HG02763 (cell line): ENCODE measurements at regions not wholly inside any gene's neighbourhood (a gene's known extent, or its start where the extent isn't known, plus 50 kb on each side); places are given as distances from the start of the nearest gene placed in this dataset.

ENCODE experiments used
- ATAC-seq: cut with Tn5 transposase; IDR thresholded peaks from one replicate; pipeline ENCODE4 v1.9.1; 2021; ENCODE audit warnings: mild to moderate bottlenecking, moderate library complexity; ENCODE audit not compliant: unreplicated experiment

- ATAC-seq = no peak
These were observed 111.3 kb upstream of the FRMD6 start for GRCh38 chr14:51540364-51540763.

DNA sequence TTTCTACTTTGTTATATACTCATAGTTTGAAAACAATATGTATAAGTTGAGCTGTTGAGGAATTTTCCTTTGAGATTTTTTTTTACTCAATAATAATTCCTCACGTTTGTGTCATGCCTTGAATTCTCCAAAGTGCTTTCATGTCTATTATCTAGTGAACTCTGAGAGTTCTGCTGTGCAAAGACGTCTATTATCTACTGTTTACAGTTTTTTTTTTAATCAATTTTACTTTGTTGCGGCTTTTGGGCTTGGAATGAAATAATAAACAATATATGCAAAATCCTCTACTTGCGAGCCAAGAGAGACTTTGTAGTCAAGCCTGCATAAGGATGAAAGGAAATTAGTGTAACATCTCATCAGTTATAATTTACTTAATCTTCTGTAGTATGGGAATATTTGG lies 107.2 kb upstream of the FRMD6 start:
- ATAC-seq = no peak

- ATAC-seq = no peak
These were observed 106.8 kb upstream of the FRMD6 start for GRCh38 chr14:51544901-51545300.

DNA sequence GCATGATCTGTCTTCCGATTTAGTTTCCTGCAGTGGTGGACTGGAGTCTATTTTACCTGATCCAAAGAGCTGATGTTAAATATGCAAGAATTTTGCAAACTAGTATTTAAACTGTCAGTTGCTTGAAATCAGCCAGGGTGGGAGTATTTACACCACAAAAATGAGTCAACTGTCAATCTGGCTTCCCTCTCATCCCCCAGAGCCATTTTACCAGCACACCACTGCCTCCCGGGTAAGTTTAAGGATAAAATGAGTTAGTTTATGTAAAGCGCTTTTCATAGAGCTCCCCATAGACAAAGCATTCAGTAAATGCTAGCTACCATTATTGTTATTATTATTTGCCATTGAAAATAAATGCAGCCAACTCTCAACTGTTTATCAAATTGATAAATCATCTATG lies 106.3 kb upstream of the FRMD6 start:
- ATAC-seq = no peak

DNA sequence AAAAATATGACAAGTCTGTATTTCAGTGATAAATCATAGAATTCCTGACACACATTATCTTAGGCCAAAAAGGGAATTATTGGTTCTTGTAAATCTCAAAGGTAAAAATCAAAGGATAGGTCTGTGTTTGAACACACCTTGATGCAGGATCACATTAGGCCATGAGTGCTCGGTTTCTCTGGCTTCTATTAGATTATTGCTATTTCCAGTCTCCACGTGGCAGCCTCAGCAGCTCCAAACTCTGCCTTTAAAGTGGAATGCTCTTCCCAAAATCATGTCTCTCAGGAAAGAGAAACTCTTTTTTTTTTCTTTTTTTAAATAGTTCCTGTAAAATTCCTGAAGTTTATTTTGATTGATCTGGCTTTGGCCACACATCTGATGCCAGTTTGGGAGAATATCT lies 105.6 kb upstream of the FRMD6 start:
- no peak for ATAC-seq

DNA sequence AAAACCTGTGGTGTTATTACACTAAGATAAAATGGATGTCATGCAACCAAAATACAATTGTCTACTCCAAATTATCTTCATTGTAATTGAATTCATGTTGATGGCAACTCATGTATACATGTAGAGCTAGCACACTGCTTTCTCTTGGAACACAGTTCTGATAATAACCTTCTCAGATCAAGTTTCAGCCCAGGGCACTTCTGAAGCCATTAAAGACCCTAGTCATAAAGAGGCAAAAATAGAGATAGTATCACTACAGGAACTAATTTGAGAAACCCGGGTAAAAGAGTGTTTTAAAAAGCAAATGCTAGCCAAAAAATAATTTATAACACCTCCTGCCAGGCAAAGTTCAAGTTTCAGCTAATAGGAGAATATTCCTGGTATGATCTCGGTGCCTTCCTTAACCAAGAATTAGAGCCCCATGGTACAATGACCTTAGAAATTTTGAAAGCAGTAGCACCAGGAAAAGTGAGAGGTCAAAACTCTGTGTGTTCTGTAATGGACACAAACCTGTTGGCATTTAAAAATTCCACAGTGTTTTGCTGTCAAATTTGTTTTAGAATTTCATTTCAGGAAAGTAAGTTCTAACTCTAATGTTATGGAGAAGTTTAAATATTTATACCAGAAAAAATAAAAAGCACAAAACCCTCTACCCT lies 105.0 kb upstream of the FRMD6 start:
- no peak for ATAC-seq

DNA sequence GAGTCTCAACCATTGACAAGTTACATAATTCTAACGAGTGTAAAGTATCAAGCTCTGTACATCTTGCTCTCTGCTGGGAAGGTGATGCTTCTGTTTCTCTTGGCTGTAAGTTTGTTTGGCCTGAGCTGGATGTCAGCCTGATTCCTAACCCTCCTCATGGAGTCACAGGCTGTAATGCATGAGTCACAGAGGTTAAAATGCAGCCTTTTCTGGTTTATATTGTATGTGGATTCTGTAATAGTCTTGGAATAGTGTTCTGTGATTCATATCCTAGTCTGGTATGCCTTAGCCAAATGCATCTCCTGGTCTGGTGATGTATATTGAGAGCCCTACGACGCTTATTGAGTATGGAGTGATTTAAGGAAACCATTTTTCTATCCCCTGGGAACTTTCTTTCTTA lies 104.5 kb upstream of the FRMD6 start:
- no peak for ATAC-seq

GRCh38 chr14:51547701-51548100 lies 104.0 kb upstream of the FRMD6 start:
- no peak for ATAC-seq

- ATAC-seq = no peak
These were observed 103.5 kb upstream of the FRMD6 start for GRCh38 chr14:51548187-51548586.

DNA sequence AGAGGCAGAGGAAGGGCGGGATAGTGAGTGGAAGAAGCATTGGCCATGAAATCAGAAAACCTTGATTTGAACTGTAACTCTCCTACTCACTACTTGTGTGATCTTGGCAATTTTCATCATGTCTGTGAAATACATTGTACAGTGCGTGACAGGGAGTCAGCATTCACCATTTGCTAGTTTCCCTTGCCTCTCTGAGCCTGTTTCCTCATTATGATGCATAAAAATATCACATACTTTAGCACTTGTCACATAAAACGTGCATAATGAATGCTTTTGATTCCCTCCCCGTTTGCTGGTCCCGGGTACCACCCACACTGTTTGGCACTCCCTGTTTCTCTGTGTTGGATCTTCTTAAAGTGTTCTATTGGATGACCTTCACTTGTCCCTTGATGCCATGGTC lies 101.1 kb upstream of the FRMD6 start:
- no peak for ATAC-seq

GRCh38 chr14:51552275-51552674 lies 99.4 kb upstream of the FRMD6 start:
- no peak for ATAC-seq

DNA sequence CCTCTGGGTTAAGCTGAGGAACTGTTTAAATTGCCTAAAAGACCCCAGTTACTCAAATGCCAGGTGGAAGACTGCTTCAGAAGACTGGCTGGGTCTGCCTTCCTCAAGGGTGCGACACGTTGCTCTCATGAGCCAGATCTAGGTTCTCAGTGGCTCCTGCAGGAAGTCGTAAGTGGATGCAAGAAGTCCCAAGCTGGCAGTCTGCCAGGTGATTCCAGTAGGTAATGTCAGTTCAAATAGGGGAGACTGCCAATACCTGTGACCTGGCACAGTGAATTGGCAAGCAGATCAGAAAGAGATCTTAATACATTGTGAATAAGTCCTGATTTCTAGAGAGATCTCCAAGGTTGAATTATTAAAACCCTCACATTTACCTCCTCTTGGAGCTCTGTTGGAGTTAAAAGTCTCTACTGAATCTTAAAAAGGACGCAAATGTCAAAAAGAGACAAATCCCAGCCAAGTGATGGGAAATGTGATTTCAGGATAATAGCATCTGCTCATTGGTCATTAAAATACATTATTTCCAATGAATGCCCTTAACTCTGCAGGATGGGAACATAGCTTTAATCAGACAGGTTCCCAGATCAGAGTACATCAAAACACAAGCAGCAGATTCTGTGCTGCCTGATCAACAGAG lies 98.8 kb upstream of the FRMD6 start:
- no peak for ATAC-seq

DNA sequence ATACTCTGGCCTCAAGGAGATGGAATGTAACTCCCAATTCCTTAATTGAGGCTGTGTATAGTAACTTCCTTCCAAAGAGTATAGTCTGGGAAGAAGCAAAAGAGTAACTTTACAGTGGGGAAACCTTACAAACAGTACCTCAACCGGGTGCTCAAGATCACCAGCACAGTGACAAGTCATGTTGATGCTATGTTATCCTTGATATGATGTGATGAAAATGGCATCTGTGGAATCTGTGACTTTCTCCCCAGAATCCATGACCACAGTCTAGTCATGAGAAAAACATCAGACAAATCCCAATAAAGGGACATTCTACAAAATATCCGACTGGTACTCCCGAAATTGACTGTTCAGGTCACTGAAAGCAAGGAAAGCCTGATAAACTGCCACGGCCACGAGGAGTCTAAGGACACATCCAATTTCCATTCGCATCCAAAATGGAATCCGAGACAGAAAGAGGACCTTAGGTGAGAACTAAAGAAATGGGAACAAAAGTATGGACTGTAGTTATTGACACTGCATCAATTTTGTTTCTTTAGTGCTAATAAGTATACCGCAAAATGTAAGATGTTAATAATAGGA lies 97.3 kb upstream of the FRMD6 start:
- ATAC-seq = no peak

GRCh38 chr14:51554953-51555352 lies 96.8 kb upstream of the FRMD6 start:
- no peak for ATAC-seq

GRCh38 chr14:51561141-51561540 lies 90.6 kb upstream of the FRMD6 start:
- no peak for ATAC-seq

GRCh38 chr14:51562816-51563215 lies 88.9 kb upstream of the FRMD6 start:
- ATAC-seq = no peak

- no peak for ATAC-seq
These were observed 88.2 kb upstream of the FRMD6 start for GRCh38 chr14:51563560-51563959.

DNA sequence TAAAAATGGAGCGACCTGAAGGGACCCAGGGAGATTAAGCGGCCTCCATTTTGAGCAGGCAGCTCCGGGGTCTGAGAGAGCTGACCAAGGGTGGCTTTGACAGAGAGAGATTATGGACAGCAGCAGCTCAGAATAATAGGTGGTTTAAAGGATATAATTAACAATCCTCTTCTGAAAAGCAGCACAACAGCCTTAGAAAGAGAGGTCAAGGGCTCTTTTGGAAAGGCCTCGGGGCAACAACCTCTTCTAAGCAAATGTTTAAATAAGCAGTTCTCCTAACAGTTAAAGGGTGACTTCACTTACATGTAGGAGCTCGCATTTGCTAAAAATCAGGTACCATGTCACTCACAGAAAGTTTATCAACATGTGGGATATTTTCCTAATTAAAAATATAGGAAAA lies 87.2 kb upstream of the FRMD6 start:
- no peak for ATAC-seq

GRCh38 chr14:51564986-51565604 lies 86.6 kb upstream of the FRMD6 start:
- ATAC-seq = no peak

GRCh38 chr14:51566831-51567582 lies 84.7 kb upstream of the FRMD6 start:
- no peak for ATAC-seq

DNA sequence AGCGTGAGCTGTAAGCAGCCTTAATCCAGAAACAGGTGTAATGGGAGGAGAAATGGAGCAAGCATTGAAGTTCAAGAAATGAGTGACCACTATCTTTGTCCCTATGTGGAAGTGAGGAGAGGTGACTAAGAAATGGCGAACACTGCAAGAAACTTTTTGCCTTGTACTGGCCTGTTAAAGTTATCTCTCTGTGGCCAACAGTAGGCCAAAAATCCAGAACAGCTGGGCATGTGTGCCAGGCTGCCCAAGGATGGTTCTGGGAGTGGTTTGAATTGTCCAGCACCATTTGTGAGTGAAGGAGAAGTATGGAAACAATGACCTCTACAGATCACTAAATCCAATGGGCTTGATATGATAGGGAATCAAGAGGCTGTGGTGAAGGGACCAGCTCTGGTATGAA lies 83.3 kb upstream of the FRMD6 start:
- no peak for ATAC-seq
